ACC112 (cell line): ENCODE measurements at regions not wholly inside any gene's neighbourhood (a gene's known extent, or its start where the extent isn't known, plus 50 kb on each side); places are given as distances from the start of the nearest gene placed in this dataset.

ENCODE experiments used
- H2AFZ ChIP-seq: fragments of 200-600 bp; sonication (generic); one replicate; pipeline ENCODE4 v1.6.0; 2017; ENCODE audit warnings: antibody characterized with exemption, low read length; ENCODE audit not compliant: unreplicated experiment
- H3K27ac ChIP-seq: fragments of 200-600 bp; sonication (generic); 2 replicates; pipeline ENCODE4 v1.5.1; 2014; ENCODE audit warnings: low read depth, mild to moderate bottlenecking, antibody characterized with exemption, low read length, moderate library complexity
- H3K27me3 ChIP-seq: fragments of 200-600 bp; sonication (generic); 2 replicates; pipeline ENCODE4 v1.6.1; 2014; ENCODE audit warnings: mild to moderate bottlenecking, antibody characterized with exemption, low read length, moderate library complexity, mixed read lengths; ENCODE audit not compliant: insufficient read depth
- H3K36me3 ChIP-seq: fragments of 200-600 bp; sonication (generic); 2 replicates; pipeline ENCODE4 v1.6.1; 2016; ENCODE audit warnings: mild to moderate bottlenecking, antibody characterized with exemption, low read length, moderate library complexity, mixed read lengths; ENCODE audit not compliant: insufficient read depth
- H3K4me1 ChIP-seq: fragments of 200-600 bp; sonication (generic); one replicate; pipeline ENCODE4 v1.6.1; 2016; ENCODE audit warnings: low read length, mixed read lengths; ENCODE audit not compliant: insufficient read depth, unreplicated experiment, control insufficient read depth
- H3K4me3 ChIP-seq: fragments of 200-600 bp; sonication (generic); 2 replicates; pipeline ENCODE4 v1.5.1; 2014; ENCODE audit warnings: mild to moderate bottlenecking, low read depth, low read length
- H3K79me2 ChIP-seq: fragments of 200-600 bp; sonication (generic); one replicate; pipeline ENCODE4 v1.6.0; 2016; ENCODE audit warnings: low read length; ENCODE audit not compliant: control insufficient read depth, unreplicated experiment, insufficient read depth

DNA sequence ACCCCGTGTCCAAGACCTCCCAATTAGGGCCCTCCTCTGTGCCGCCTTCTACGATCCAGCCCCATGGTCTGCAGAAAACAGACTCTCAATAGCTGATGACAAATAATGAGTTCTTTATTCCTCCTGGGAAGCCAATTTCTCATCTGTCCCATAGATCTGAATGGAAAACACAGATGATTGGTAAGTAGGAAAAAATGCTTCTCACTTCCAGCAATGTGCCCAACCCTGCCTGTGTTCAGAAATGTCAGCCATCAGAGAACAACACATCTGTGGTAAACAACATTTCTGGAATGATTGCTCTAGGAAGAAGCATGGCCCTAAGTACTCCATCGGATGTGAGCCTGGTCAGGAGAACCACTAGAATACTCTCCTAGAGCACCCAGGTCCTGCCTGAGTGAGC lies 240.5 kb upstream of the HES1 start:
- H3K36me3 ChIP-seq, result no peaks in the 10 kb centered on the region
- no peak overlapping the region for H3K4me3 ChIP-seq
- peaks cover 13% of the 10 kb centered on the region for H3K27me3 ChIP-seq
- no peak overlapping the region for H3K27ac ChIP-seq
- H3K79me2 ChIP-seq, result no peaks in the 10 kb centered on the region
- H2AFZ ChIP-seq, result no peak overlapping the region
- H3K4me1 ChIP-seq, result no peaks in the 10 kb centered on the region

DNA sequence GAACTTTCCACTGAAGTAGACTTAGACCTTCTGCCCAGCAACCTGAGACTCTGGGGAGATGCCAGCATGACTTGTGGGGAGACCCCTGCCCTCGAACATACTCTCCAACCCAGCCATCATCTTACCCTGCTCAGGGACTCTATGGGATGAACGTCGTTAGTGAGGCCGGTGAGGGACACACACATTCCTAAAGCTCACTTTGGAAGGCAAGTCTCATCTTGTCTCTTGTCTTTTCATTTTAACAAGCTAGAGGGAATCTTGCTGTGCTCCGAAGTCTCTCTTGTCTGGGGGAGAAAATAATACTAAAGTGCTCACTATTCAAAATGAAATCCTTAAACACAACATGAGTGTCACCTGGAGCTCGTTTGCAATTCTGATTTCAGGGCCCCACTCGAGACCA lies 239.5 kb upstream of the HES1 start:
- H3K4me3 ChIP-seq, result no peak overlapping the region
- H2AFZ ChIP-seq, result no peak overlapping the region
- no peak overlapping the region for H3K27ac ChIP-seq
- H3K36me3 ChIP-seq, result no peaks in the 10 kb centered on the region
- peaks cover 17% of the 10 kb centered on the region for H3K27me3 ChIP-seq
- no peaks in the 10 kb centered on the region for H3K4me1 ChIP-seq
- H3K79me2 ChIP-seq, result no peaks in the 10 kb centered on the region

DNA sequence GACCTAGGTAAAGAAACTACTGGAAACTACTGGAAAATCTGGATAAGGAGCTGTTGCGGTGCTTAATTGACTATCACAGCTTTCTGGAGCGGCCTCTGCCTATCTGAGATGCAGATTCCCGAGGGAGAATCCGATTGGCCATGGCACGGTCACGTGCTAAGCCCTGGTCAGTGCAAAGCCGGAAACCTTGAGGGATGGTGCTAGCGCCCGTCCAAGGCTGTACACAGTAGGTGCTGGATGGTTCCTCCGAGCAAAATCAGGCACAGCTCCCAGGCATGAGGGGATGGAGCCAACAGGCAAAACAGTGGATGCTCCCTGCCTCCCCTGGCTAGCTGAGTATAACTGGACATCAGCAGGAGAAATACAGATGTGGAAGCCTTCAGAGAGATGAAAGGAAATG lies 238.7 kb upstream of the HES1 start:
- Histone ChIP-seq H3K4me3 (no peak overlapping the region), H2AFZ (no peak overlapping the region), H3K79me2 (no peaks in the 10 kb centered on the region), H3K4me1 (no peaks in the 10 kb centered on the region), H3K27me3 (peaks cover 25% of the 10 kb centered on the region), H3K27ac (no peak overlapping the region), H3K36me3 (no peaks in the 10 kb centered on the region)

DNA sequence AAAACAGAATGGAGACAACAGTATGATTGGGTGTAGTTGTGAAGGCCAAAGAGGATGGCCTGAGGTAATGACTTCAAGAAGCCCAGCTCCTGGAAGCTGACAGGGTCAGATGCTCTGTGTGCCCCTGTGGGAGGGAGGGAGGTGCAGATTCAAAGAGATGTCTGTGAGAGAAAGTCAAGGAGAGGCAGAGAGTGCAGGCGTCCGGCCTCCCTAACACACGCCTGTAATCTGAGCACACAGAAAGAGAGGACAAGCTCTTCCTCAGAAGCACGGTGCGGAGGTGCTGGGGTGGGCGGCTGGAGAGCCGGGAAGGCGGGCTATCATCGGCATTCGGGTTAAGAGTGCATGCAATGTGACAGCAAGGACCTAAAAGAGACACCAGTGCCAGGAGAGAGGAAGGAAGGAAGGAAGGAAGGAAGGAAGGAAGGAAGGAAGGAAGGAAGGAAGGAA lies 238.2 kb upstream of the HES1 start:
- H2AFZ ChIP-seq, result no peak overlapping the region

DNA sequence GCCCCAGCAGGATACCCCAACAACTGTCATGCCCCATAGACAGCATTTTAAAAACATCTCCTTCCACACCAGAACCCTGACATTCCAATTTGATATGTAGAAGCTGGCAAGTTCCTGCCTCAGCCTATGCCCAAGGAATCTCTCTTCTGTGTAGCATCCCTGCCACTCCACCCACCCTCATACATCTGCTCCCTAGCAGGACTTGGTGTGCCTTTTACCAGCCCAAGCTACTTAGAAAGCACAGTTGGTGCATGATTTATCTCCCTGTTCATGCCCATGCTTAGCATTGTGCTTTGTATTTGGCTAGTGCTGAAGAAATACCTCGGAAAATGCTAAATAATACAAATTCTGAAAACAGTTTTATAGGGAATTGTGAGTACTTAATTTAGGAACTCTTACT lies 236.9 kb upstream of the HES1 start:
- Histone ChIP-seq H3K36me3 (no peaks in the 10 kb centered on the region), H3K27me3 (peaks cover 42% of the 10 kb centered on the region), H3K4me3 (no peak overlapping the region), H3K4me1 (no peaks in the 10 kb centered on the region), H3K79me2 (no peaks in the 10 kb centered on the region), H3K27ac (no peak overlapping the region), H2AFZ (no peak overlapping the region)

More for the DNA sequence above, 238.2 kb upstream of the HES1 start:
- Histone ChIP-seq H3K4me3 (no peak overlapping the region), H3K27ac (no peak overlapping the region), H3K36me3 (no peaks in the 10 kb centered on the region), H3K4me1 (no peaks in the 10 kb centered on the region), H3K79me2 (no peaks in the 10 kb centered on the region), H3K27me3 (peaks cover 30% of the 10 kb centered on the region)

DNA sequence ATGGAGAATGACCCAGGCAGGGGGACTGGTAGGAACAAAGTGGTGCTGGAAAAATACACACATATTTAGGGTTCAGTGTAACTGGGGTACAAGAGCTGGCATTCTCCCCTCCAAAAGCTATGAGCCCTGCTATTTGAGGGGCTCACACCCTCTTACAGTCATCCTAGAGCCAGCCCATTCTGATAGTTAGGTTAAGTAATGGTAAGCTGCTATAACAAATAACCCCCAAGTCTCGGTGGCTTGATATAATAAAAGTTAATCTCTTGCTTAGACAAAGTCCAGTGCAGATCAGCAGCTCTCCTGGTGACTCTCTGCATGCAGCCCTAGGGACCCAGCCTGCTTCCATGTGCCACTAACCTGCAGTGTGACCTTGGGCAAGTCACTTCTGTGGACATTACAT lies 234.9 kb upstream of the HES1 start:
- Histone ChIP-seq H3K27me3 (peaks cover 44% of the 10 kb centered on the region), H3K4me3 (no peak overlapping the region), H3K4me1 (no peaks in the 10 kb centered on the region), H2AFZ (no peak overlapping the region), H3K36me3 (no peaks in the 10 kb centered on the region), H3K79me2 (no peaks in the 10 kb centered on the region), H3K27ac (no peak overlapping the region)

DNA sequence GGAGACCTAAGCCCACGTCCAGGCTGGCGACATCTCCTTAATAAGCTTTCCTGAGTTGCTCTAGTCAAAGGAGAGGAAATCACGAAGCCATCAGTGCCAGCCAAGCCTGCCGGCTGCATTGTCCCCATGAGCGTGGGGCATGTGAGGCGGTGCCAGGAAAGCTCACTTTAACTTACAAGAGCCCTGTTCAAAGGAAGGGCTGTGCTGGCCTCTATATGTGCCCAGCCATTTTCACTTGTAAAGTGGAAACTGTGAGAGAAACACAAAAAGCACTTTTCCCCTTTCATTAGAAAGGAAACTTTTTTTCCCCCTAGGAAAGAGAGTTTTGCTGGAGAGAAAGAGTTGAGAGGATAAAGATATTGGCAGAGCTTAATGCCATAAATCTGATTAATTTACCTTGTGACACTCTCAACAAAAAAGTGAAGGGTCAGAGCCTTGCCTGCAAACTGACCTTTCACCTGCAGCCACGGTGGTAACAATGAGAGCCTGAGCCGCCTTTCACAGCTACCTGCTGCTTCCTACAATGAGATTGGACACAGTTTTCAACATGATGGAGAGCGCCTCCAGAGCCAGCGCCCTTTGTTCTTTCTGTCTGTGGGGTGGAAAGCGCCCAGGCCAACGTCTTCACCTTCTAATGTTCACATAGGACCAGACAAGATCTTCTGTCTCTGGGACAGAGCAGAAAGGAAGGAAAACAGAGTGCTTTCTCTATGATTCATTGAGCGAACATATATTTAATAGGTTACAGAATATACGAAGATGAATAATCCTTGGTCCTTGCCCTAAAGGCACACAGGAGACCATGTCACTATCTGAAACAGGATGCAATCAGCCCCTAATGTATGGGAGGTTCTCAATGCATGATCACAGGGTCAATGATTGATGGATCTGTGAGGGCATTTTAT lies 233.1 kb upstream of the HES1 start:
- H3K27ac ChIP-seq, result no peak overlapping the region
- H3K4me1 ChIP-seq, result no peaks in the 10 kb centered on the region
- H3K36me3 ChIP-seq, result no peaks in the 10 kb centered on the region
- no peak overlapping the region for H3K4me3 ChIP-seq
- H3K79me2 ChIP-seq, result no peaks in the 10 kb centered on the region
- peaks cover 48% of the 10 kb centered on the region for H3K27me3 ChIP-seq
- H2AFZ ChIP-seq, result no peak overlapping the region

DNA sequence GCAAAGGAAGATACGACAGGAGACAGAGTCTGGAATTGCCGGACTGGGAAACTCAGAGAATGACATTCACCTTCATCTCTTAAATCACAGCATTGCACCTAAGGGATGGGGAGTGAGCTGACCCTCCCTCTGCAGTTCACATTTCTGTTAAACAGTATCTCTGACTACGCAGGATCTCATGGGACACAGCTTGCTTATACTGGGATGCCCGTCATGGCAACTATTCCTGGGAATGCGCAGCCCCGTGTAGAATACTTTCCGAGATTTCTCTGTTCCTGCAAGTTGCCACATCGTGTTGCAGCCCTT lies 232.5 kb upstream of the HES1 start:
- Histone ChIP-seq H3K4me1 (no peaks in the 10 kb centered on the region), H3K27ac (no peak overlapping the region), H3K36me3 (no peaks in the 10 kb centered on the region), H3K4me3 (no peak overlapping the region), H3K79me2 (no peaks in the 10 kb centered on the region), H3K27me3 (peaks cover 53% of the 10 kb centered on the region), H2AFZ (no peak overlapping the region)

DNA sequence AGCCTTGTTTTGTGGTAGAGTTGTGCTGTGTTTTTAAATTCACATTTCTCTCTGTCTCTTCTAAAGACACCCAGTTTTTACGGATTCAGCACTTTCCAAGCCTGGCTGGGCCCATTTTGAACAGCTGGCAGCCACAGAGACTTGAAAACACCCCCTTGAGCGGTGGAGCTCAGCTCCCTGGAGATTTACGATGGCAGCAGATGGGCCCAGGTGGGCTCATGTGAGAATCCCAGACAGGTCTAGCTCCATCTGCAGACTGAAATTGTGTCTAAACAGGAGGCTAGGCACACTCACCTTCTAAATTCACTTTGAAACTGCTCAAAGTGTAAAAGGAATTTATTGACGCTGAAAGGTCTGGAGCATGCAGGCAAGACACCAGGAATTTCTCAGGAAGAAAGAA lies 232.0 kb upstream of the HES1 start:
- Histone ChIP-seq H3K4me3 (no peak overlapping the region), H3K4me1 (no peaks in the 10 kb centered on the region), H3K27me3 (peaks cover 58% of the 10 kb centered on the region), H3K79me2 (no peaks in the 10 kb centered on the region), H3K36me3 (no peaks in the 10 kb centered on the region), H2AFZ (no peak overlapping the region), H3K27ac (no peak overlapping the region)

DNA sequence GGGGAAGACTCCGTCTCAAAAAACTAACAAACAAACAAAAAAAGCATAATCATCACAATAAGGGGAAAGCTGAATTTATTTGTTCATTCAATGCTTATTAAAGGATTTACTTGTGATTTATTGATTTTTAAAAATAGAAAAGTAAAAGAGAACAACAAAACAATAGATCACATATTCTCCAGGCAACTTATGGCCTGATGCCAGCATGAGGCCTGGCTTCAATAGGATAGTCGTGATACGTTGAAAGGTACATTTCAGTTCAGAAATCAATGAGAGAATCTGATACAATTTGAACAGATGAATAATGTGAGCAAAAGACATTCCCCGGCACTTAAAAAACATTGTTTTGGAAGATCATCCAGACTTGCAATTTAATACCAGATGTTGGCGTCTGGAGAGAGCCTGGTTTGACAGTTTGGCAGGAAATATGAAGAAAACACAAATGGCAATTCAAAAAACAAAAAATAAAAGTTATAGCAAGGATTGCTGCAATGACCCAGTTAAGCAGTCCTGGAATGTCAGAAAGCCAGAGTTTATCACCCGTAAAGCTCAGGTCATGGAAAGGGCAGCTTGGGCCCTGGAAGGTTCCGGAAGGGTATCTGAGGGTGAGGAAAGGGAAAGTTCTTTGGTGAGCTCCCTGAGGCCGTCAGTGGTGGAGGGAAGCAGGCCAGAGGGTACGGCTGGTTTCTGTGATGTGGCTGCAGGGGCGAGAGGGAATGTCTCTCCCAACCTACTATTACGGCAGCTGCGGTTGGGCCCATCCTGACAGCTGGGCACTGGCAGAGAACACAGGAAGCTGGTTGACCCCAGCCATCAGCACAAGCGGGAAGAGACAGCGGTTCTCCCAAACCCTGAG lies 230.2 kb upstream of the HES1 start:
- no peak overlapping the region for H2AFZ ChIP-seq
- H3K27ac ChIP-seq, result no peak overlapping the region

More for the DNA sequence above, 230.2 kb upstream of the HES1 start:
- H3K4me1 ChIP-seq, result no peaks in the 10 kb centered on the region
- no peaks in the 10 kb centered on the region for H3K36me3 ChIP-seq
- H3K4me3 ChIP-seq, result no peak overlapping the region
- H3K27me3 ChIP-seq, result peaks cover 56% of the 10 kb centered on the region
- no peaks in the 10 kb centered on the region for H3K79me2 ChIP-seq
